ENCODE measurements at regions not wholly inside any gene's neighbourhood (a gene's known extent, or its start where the extent isn't known, plus 50 kb on each side); places are given as distances from the start of the nearest gene placed in this dataset.
"Not testable (repeated sequence)": the region's sequence is repeated elsewhere in the genome, so short reads cannot be mapped to it uniquely, and the experiment has no call there.

- TF ChIP-seq POLR2A (IDR thresholded peaks at IDR 0.05): no peak
- no peak for TF ChIP-seq CTCF (IDR thresholded peaks at IDR 0.05)
- no peaks in the 10 kb centered on the region for H3K9me3 ChIP-seq
- H3K27ac ChIP-seq: no peak overlapping the region
- H3K4me1 ChIP-seq: no peaks in the 10 kb centered on the region
- 62 to 69% methylated on average over 2 of the region's 2 CpGs for WGBS, 2 donors
- no peaks in the 10 kb centered on the region for H3K27me3 ChIP-seq
- intact Hi-C loops (cut with DNase I): no loop called here
- no peak for DNase-seq
- no peak overlapping the region for H3K4me3 ChIP-seq (replicated peaks in 1 of 3)
- no peaks in the 10 kb centered on the region for H3K36me3 ChIP-seq
These were observed 64.7 kb downstream of the BARX1 start for GRCh38 chr9:93890436-93890935.

- Histone ChIP-seq H3K27ac (no peak overlapping the region), H3K9me3 (no peaks in the 10 kb centered on the region), H3K4me1 (no peaks in the 10 kb centered on the region), H3K36me3 (no peaks in the 10 kb centered on the region), H3K4me3 (replicated peaks in 1 of 3) (no peak overlapping the region), H3K27me3 (no peaks in the 10 kb centered on the region)
- intact Hi-C loops (cut with DNase I): no loop called here
- DNase-seq: no peak
- TF ChIP-seq POLR2A (IDR thresholded peaks at IDR 0.05): no peak
- no peak for TF ChIP-seq CTCF (IDR thresholded peaks at IDR 0.05)
- WGBS, 2 donors: 65 to 69% methylated on average over 7 of the region's 7 CpGs
These were observed 68.2 kb downstream of the BARX1 start for GRCh38 chr9:93886911-93887310.

GRCh38 chr9:93884808-93885207, 70.3 kb downstream of the BARX1 start:
- H3K27ac ChIP-seq: no peak overlapping the region
- H3K4me1 ChIP-seq: no peaks in the 10 kb centered on the region
- DNase-seq: no peak
- no peaks in the 10 kb centered on the region for H3K9me3 ChIP-seq
- no peak for TF ChIP-seq POLR2A (IDR thresholded peaks at IDR 0.05)
- no peak for TF ChIP-seq CTCF (IDR thresholded peaks at IDR 0.05)
- H3K27me3 ChIP-seq: no peaks in the 10 kb centered on the region
- intact Hi-C loops (cut with DNase I): no loop called here
- H3K36me3 ChIP-seq: no peaks in the 10 kb centered on the region
- H3K4me3 ChIP-seq (replicated peaks in 1 of 3): no peak overlapping the region
- WGBS, 2 donors: 33 to 44% methylated on average over 1 of the region's 1 CpG

GRCh38 chr9:93879662-93880407, 75.3 kb downstream of the BARX1 start:
- H3K27ac ChIP-seq; H3K4me3 ChIP-seq (replicated peaks in 1 of 3); H3K36me3 ChIP-seq; H3K4me1 ChIP-seq; intact Hi-C loops (cut with DNase I); H3K27me3 ChIP-seq; DNase-seq; H3K9me3 ChIP-seq: not testable (repeated sequence)
- 89 to 94% methylated on average over 17 to 23 of the region's 35 CpGs for WGBS, 2 donors

- Histone ChIP-seq H3K36me3 (no peaks in the 10 kb centered on the region), H3K4me1 (no peaks in the 10 kb centered on the region), H3K27ac (no peak overlapping the region), H3K27me3 (no peaks in the 10 kb centered on the region), H3K9me3 (no peaks in the 10 kb centered on the region), H3K4me3 (replicated peaks in 1 of 3) (no peak overlapping the region)
- no peak for DNase-seq
- intact Hi-C loops (cut with DNase I): no loop called here
- TF ChIP-seq CTCF (IDR thresholded peaks at IDR 0.05) (no peak), POLR2A (IDR thresholded peaks at IDR 0.05) (no peak)
These were observed 79.8 kb downstream of the BARX1 start for GRCh38 chr9:93875330-93875729.

All from thyroid gland (tissue), 4 donors.